ENCODE measurements at regions not wholly inside any gene's neighbourhood (a gene's known extent, or its start where the extent isn't known, plus 50 kb on each side); places are given as distances from the start of the nearest gene placed in this dataset.

DNA sequence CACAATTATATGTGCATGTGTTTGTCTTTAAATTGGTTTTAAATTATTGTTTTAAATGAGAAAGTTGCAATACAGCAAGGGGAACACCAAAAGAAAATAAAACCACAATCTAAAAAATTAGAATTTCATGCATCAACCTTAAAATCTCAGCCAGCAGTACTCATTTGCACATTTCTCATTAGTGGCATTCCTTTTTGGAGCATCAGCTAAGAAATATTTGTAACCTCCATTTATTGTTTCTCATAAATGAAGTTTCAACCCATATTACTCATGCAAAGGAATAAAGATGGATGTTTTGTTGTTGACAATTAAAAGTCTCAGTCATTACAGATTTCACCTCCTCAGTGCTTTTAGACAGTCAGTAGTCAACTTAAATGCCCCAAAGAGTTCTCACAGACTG lies 160.1 kb downstream of the TBX15 start:
- TF ChIP-seq, protein P1, sequence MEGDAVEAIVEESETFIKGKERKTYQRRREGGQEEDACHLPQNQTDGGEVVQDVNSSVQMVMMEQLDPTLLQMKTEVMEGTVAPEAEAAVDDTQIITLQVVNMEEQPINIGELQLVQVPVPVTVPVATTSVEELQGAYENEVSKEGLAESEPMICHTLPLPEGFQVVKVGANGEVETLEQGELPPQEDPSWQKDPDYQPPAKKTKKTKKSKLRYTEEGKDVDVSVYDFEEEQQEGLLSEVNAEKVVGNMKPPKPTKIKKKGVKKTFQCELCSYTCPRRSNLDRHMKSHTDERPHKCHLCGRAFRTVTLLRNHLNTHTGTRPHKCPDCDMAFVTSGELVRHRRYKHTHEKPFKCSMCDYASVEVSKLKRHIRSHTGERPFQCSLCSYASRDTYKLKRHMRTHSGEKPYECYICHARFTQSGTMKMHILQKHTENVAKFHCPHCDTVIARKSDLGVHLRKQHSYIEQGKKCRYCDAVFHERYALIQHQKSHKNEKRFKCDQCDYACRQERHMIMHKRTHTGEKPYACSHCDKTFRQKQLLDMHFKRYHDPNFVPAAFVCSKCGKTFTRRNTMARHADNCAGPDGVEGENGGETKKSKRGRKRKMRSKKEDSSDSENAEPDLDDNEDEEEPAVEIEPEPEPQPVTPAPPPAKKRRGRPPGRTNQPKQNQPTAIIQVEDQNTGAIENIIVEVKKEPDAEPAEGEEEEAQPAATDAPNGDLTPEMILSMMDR (IDR thresholded peaks at IDR 0.05), result no peak
- no peak for TF ChIP-seq POLR2A (IDR thresholded peaks at IDR 0.05)
- H3K4me1 ChIP-seq, result no peaks in the 10 kb centered on the region
- intact Hi-C loops (cut with DNase I), result no loop called here
- H3K27ac ChIP-seq, result no peak overlapping the region
- no peak for DNase-seq
- H3K27me3 ChIP-seq, result no peaks in the 10 kb centered on the region
- H3K9me3 ChIP-seq, result no peaks in the 10 kb centered on the region
- no peak overlapping the region for H3K4me3 ChIP-seq
- no peaks in the 10 kb centered on the region for H3K36me3 ChIP-seq

DNA sequence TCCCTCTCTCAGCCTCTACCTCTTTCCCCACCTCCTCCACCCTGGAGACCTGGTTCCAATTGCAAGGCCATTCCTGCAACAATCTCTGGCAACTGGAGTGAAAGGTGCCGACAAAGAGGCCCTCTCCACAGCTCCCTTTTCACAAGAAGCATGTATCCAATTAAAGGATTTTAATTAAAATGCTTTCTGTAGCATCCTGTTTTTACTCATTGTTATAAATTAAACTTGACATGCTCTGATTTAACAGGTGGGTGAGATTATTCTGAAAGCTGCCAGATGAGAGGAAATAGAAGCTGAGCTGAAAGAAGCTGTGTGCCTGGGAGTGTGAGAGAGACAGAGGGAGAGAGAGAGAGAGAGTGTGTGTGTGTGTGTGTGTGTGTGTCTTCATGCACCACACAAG lies 160.5 kb downstream of the TBX15 start:
- TF ChIP-seq POLR2A (IDR thresholded peaks at IDR 0.05), result no peak
- TF ChIP-seq, protein P1 (IDR thresholded peaks at IDR 0.05), result no peak
- WGBS, 2 donors, result 42 to 58% methylated on average over 1 of the region's 1 CpG
- Histone ChIP-seq H3K9me3 (no peaks in the 10 kb centered on the region), H3K36me3 (no peaks in the 10 kb centered on the region), H3K4me3 (no peak overlapping the region), H3K4me1 (no peaks in the 10 kb centered on the region), H3K27me3 (no peaks in the 10 kb centered on the region), H3K27ac (no peak overlapping the region)
- DNase-seq, result no peak
- intact Hi-C loops (cut with DNase I), result no loop called here

DNA sequence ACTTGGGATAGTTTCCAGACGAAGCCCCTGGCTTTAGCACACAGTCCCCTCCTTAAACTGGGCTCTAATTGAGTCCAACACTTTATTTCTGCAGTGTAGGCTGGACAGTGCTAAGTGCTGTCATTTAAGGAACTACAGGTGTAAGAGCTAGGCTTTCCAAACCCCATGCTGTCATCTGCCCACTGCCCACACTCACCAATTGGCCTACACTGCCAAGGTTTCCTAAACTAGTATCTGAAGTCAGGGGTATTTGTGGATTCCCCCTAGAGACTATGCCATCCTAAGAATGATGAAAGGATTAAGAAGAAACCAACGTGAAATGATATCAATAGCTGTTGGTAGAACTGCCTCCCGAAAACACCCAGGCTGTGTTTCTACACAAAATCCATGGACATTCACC lies 160.9 kb downstream of the TBX15 start:
- no peak overlapping the region for H3K4me3 ChIP-seq
- H3K9me3 ChIP-seq, result no peaks in the 10 kb centered on the region
- intact Hi-C loops (cut with DNase I), result no loop called here
- TF ChIP-seq POLR2A (IDR thresholded peaks at IDR 0.05), result no peak
- TF ChIP-seq, protein P1 (IDR thresholded peaks at IDR 0.05), result no peak
- no peak overlapping the region for H3K27ac ChIP-seq
- no peaks in the 10 kb centered on the region for H3K4me1 ChIP-seq
- no peaks in the 10 kb centered on the region for H3K27me3 ChIP-seq
- no peaks in the 10 kb centered on the region for H3K36me3 ChIP-seq
- DNase-seq, result no peak
- WGBS, 2 donors, result 61 to 67% methylated on average over 3 of the region's 3 CpGs

DNA sequence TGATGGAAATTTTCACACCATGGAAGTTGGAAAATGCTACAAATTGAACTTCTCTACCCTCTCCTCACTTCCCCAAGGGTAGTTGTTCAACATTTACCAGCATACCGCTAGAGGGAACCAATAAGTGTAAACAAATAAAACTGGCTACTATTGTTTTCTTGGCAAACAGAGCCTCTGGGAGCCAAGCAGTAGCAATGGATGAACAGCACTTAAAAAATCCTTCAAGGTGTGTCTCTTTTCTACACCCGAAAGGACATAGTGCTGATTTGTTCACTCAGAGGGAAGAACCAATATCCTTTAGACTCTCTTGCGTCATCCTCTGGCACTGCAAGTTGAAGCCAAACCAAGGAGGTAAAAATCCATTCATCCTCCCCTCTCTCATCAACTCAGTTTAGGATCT lies 161.5 kb downstream of the TBX15 start:
- Histone ChIP-seq H3K9me3 (no peaks in the 10 kb centered on the region), H3K36me3 (no peaks in the 10 kb centered on the region), H3K4me1 (no peaks in the 10 kb centered on the region), H3K27me3 (no peaks in the 10 kb centered on the region), H3K27ac (no peak overlapping the region), H3K4me3 (no peak overlapping the region)
- TF ChIP-seq, protein P1 (IDR thresholded peaks at IDR 0.05), result no peak
- TF ChIP-seq POLR2A (IDR thresholded peaks at IDR 0.05), result no peak
- intact Hi-C loops (cut with DNase I), result no loop called here
- DNase-seq, result no peak
- WGBS, 2 donors, result 48 to 57% methylated on average over 3 of the region's 3 CpGs

DNA sequence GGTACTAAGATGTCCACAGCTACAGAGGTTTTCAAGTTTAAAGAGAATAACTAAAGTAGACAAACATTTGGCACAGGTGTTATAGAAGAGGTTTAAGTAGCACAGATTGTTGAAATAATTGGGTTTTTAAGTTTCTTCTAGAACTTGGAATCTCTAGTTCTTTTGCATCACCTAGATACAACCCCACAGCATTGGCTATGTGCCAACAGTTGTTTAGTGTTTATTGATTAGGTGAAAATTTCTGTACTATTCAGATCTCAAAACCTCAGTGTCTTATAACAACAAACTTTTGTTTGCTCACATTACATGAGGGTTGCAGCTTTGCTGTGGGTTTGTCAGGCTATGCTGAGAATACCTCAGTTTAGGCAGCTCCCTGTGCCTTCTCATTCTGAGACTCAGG lies 162.5 kb downstream of the TBX15 start:
- no peaks in the 10 kb centered on the region for H3K9me3 ChIP-seq
- no peaks in the 10 kb centered on the region for H3K27me3 ChIP-seq
- no peak overlapping the region for H3K4me3 ChIP-seq
- no peak for DNase-seq
- no peaks in the 10 kb centered on the region for H3K36me3 ChIP-seq
- TF ChIP-seq, protein P1 (IDR thresholded peaks at IDR 0.05), result no peak
- TF ChIP-seq POLR2A (IDR thresholded peaks at IDR 0.05), result no peak
- H3K27ac ChIP-seq, result no peak overlapping the region
- H3K4me1 ChIP-seq, result no peaks in the 10 kb centered on the region
- intact Hi-C loops (cut with DNase I), result no loop called here

Data from esophagus squamous epithelium (tissue), 5 donors.